ENCODE measurements at regions not wholly inside any gene's neighbourhood (a gene's known extent, or its start where the extent isn't known, plus 50 kb on each side); places are given as distances from the start of the nearest gene placed in this dataset.

DNA sequence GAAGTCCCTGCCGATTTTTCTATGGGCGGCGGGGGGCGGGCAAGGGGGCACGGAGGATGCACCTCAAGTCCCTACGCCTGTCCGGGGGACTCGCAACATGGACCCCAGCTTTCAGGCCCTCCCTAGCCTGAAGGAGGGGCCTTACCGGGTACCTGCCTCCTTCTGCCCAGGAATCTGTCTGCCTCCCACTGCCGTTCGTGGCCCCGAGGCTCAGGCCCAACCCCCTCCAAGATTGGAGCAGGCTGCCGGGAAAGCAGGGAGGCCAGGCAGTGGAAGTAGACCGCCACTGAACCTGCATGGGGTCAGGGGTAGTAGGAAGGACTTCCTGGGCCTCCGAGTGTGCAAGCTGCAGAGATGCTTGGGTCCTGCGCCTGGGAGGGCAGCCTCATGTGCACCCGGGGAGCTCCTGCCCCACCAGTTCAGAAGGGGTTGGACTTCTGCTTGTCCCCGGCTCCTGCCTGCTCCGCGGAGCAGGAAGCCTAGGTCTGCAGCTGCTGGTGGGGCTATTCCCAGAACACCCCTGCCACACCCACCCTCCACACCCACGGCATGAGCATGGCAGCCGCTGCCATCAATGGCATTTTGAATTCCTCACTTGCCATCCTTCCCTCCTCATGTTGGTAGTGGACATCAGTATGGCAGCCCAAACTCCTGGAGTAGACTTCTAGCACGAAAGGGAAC is 1312.7 kb upstream of the ACO1 start:
- no peak overlapping the region for H3K4me3 ChIP-seq (ENCODE audit: low read length)
- no peak for DNase-seq (ENCODE audit: low read depth)
- TF ChIP-seq, protein P1, sequence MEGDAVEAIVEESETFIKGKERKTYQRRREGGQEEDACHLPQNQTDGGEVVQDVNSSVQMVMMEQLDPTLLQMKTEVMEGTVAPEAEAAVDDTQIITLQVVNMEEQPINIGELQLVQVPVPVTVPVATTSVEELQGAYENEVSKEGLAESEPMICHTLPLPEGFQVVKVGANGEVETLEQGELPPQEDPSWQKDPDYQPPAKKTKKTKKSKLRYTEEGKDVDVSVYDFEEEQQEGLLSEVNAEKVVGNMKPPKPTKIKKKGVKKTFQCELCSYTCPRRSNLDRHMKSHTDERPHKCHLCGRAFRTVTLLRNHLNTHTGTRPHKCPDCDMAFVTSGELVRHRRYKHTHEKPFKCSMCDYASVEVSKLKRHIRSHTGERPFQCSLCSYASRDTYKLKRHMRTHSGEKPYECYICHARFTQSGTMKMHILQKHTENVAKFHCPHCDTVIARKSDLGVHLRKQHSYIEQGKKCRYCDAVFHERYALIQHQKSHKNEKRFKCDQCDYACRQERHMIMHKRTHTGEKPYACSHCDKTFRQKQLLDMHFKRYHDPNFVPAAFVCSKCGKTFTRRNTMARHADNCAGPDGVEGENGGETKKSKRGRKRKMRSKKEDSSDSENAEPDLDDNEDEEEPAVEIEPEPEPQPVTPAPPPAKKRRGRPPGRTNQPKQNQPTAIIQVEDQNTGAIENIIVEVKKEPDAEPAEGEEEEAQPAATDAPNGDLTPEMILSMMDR (conservative IDR thresholded peaks at IDR 0.05; ENCODE audit: low read length) = no peak

- no peak overlapping the region for H3K4me3 ChIP-seq (ENCODE audit: low read length)
- TF ChIP-seq, protein P1 (conservative IDR thresholded peaks at IDR 0.05; ENCODE audit: low read length) = no peak
- no peak for DNase-seq (ENCODE audit: low read depth)
These were observed 1306.3 kb upstream of the ACO1 start for GRCh38 chr9:31078175-31078574.

DNA sequence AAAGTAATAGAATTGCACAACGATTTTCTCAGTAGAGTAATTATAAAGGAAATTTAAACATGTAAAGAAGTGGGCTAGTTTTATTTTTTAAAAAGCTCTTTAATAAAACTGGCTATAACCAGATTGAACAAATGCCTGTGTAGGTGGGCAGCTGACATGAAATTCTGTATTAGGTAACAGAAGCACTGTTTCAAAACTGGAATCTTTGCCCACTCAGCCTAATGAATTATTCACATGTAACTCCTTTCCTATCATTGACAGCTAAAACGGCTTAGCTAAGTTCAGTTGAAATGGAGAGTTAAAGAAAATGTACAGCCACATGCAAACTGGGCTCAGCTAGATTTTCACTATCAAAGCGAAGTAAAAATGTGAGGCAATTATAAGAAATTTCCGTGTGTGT is 1300.1 kb upstream of the ACO1 start:
- no peak for DNase-seq (ENCODE audit: low read depth)
- H3K4me3 ChIP-seq (ENCODE audit: low read length) = no peak overlapping the region
- TF ChIP-seq, protein P1 (conservative IDR thresholded peaks at IDR 0.05; ENCODE audit: low read length) = no peak

- no peak overlapping the region for H3K4me3 ChIP-seq (ENCODE audit: low read length)
- no peak for DNase-seq (ENCODE audit: low read depth)
- TF ChIP-seq, protein P1 (conservative IDR thresholded peaks at IDR 0.05; ENCODE audit: low read length) = no peak
These were observed 1294.8 kb upstream of the ACO1 start for GRCh38 chr9:31089549-31090221.

DNA sequence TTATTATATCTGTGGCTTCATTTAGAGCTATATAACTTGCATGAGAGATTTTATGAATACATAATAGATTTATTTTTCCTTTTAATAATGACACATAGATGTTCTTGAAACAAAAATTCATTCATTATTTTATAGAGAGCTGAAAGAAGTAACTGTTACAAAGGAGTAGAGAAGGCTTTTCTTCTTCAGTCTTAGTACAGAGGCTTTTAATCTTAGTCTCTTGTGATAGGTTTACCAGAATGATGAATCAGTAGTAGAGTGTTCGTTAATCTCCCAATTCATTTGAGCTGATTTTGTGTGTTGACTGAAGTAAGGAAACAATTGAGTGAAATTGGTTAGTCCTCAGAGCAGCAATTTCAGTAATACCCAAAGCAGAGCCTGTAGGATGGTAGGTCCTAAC is 1284.1 kb upstream of the ACO1 start:
- no peak overlapping the region for H3K4me3 ChIP-seq (ENCODE audit: low read length)
- no peak for DNase-seq (ENCODE audit: low read depth)
- TF ChIP-seq, protein P1 (conservative IDR thresholded peaks at IDR 0.05; ENCODE audit: low read length) = no peak

- no peak for DNase-seq (ENCODE audit: low read depth)
- H3K4me3 ChIP-seq (ENCODE audit: low read length) = no peak overlapping the region
- TF ChIP-seq, protein P1 (conservative IDR thresholded peaks at IDR 0.05; ENCODE audit: low read length) = no peak
These were observed 1280.6 kb upstream of the ACO1 start for GRCh38 chr9:31103836-31104235.

GRCh38 chr9:31104249-31104648 is 1280.2 kb upstream of the ACO1 start:
- TF ChIP-seq, protein P1 (conservative IDR thresholded peaks at IDR 0.05; ENCODE audit: low read length) = no peak
- no peak overlapping the region for H3K4me3 ChIP-seq (ENCODE audit: low read length)
- no peak for DNase-seq (ENCODE audit: low read depth)

All from AG10803 (cell line).